IMR-90 (cell line): ENCODE measurements at regions not wholly inside any gene's neighbourhood (a gene's known extent, or its start where the extent isn't known, plus 50 kb on each side); places are given as distances from the start of the nearest gene placed in this dataset.

ENCODE experiments used
- ATAC-seq: fragments of 200-7000 bp; cut with Tn5 transposase; 2 replicates; pipeline ENCODE4 v1.9.1; 2020; ENCODE audit warnings: low read depth, mild to moderate bottlenecking, moderate library complexity
- BruUV-seq: library from RNA; stranded (reverse); fragments of 400-500 nt; replicated peaks from 2 replicates; lab custom pipeline; 2021; lab: Mats Ljungman, UMichigan
- CTCF ChIA-PET: fragments of 300-600 bp; formaldehyde crosslinking; extraction: SDS; loops from one replicate; lab custom pipeline; 2021; ENCODE audit warnings: antibody characterized with exemption; lab: Yijun Ruan, JAX
- POLR2A ChIA-PET: fragments of 300-600 bp; sonication (Branson Sonifier 250); formaldehyde crosslinking; loops from one replicate; lab custom pipeline; 2022; ENCODE audit warnings: antibody characterized with exemption; ENCODE audit not compliant: unreplicated experiment; lab: Charles Lee
- DNase-seq: peaks from one replicate; pipeline ENCODE4 v3.0.0; 2013
- H2AFZ ChIP-seq: replicated peaks from 2 replicates; pipeline ENCODE3; 2013; ENCODE audit warnings: low read length, mild to moderate bottlenecking; ENCODE audit not compliant: poor library complexity
- H2AK5ac ChIP-seq: 2 replicates; pipeline ENCODE4 v1.6.1; 2013; ENCODE audit warnings: low read depth, low read length, inconsistent platforms
- H2AK9ac ChIP-seq: replicated peaks from 2 replicates; pipeline ENCODE3; 2013; ENCODE audit warnings: mild to moderate bottlenecking, low read depth, low read length, moderate library complexity; ENCODE audit not compliant: poor library complexity
- H2BK120ac ChIP-seq: 2 replicates; pipeline ENCODE4 v1.6.1; 2013; ENCODE audit warnings: low read depth, low read length, inconsistent platforms
- H2BK15ac ChIP-seq: 3 replicates; pipeline ENCODE4 v1.6.1; 2013; ENCODE audit warnings: low read depth, low read length, inconsistent platforms
- H2BK20ac ChIP-seq: 2 replicates; pipeline ENCODE4 v1.6.1; 2013; ENCODE audit warnings: low read depth, mild to moderate bottlenecking, inconsistent platforms, low read length, moderate library complexity
- H2BK5ac ChIP-seq: 2 replicates; pipeline ENCODE4 v1.6.1; 2013; ENCODE audit warnings: mild to moderate bottlenecking, low read depth, low read length, inconsistent platforms; ENCODE audit not compliant: poor library complexity, severe bottlenecking
- H3K14ac ChIP-seq: replicated peaks from 2 replicates; pipeline ENCODE4 v1.6.1; 2013; ENCODE audit warnings: low read depth, low read length, inconsistent platforms
- H3K18ac ChIP-seq: 2 replicates; pipeline ENCODE4 v1.6.1; 2013; ENCODE audit warnings: low read depth, low read length, control low read depth
- H3K23ac ChIP-seq: 2 replicates; pipeline ENCODE4 v1.6.1; 2013; ENCODE audit warnings: low read depth, low read length, inconsistent platforms
- H3K27ac ChIP-seq: 2 replicates; pipeline ENCODE4 v1.5.1; 2013; ENCODE audit warnings: mild to moderate bottlenecking, control low read depth, low read length; ENCODE audit not compliant: insufficient read depth
- H3K27me3 ChIP-seq: 2 replicates; pipeline ENCODE4 v1.6.1; 2013; ENCODE audit warnings: low read length; ENCODE audit not compliant: control insufficient read depth, insufficient read depth
- H3K36me3 ChIP-seq: 2 replicates; pipeline ENCODE4 v1.6.1; 2013; ENCODE audit warnings: low read length, mixed read lengths; ENCODE audit not compliant: control insufficient read depth, insufficient read depth
- H3K4ac ChIP-seq: 2 replicates; pipeline ENCODE4 v1.6.1; 2013; ENCODE audit warnings: low read depth, low read length, inconsistent platforms
- H3K4me1 ChIP-seq: 2 replicates; pipeline ENCODE4 v1.6.1; 2013; ENCODE audit warnings: low read length, mixed read lengths; ENCODE audit not compliant: control insufficient read depth, insufficient read depth
- H3K4me2 ChIP-seq: 2 replicates; pipeline ENCODE4 v1.6.1; 2013; ENCODE audit warnings: low read depth, mild to moderate bottlenecking, control low read depth, low read length, moderate library complexity
- H3K4me3 ChIP-seq: 2 replicates; pipeline ENCODE4 v1.5.1; 2013; ENCODE audit warnings: low read depth, mild to moderate bottlenecking, control low read depth, low read length, moderate library complexity; ENCODE audit not compliant: insufficient read depth
- H3K56ac ChIP-seq: 2 replicates; pipeline ENCODE4 v1.6.1; 2013; ENCODE audit warnings: low read length, inconsistent platforms; ENCODE audit not compliant: insufficient read depth; ENCODE audit errors: extremely low read depth
- H3K79me1 ChIP-seq, 2 experiments: 2 replicates each; pipeline ENCODE4 v1.6.1; 2013; ENCODE audit warnings: low read length in 2 of 2, inconsistent platforms in 1 of 2, low read depth in 1 of 2
- H3K9ac ChIP-seq: 2 replicates; pipeline ENCODE4 v1.6.1; 2013; ENCODE audit warnings: low read depth, low read length, control low read depth
- H3K9me1 ChIP-seq: 2 replicates; pipeline ENCODE4 v1.6.1; 2013; ENCODE audit warnings: low read length, inconsistent platforms; ENCODE audit not compliant: insufficient read depth
- H3K9me3 ChIP-seq: 2 replicates; pipeline ENCODE4 v1.6.1; 2013; ENCODE audit warnings: low read length; ENCODE audit not compliant: control insufficient read depth, insufficient read depth
- H4K20me1 ChIP-seq: 2 replicates; pipeline ENCODE4 v1.6.1; 2013; ENCODE audit warnings: low read length, inconsistent platforms; ENCODE audit not compliant: insufficient read depth
- H4K5ac ChIP-seq: 2 replicates; pipeline ENCODE4 v1.6.1; 2013; ENCODE audit warnings: mild to moderate bottlenecking, low read depth, low read length, control low read depth
- H4K8ac ChIP-seq, 2 experiments: 2 replicates each; pipeline ENCODE4 v1.6.1; 2013; ENCODE audit warnings: low read depth in 2 of 2, low read length in 2 of 2, control low read depth in 1 of 2, inconsistent platforms in 1 of 2
- H4K91ac ChIP-seq: 2 replicates; pipeline ENCODE4 v1.6.1; 2013; ENCODE audit warnings: low read depth, low read length, inconsistent platforms; ENCODE audit not compliant: insufficient read depth
- BHLHE40 ChIP-seq: fragments of 150-350 bp; IDR thresholded peaks from 2 replicates; pipeline ENCODE4 v1.6.1; 2016; ENCODE audit warnings: mild to moderate bottlenecking, low read depth, low read length
- CEBPB ChIP-seq: IDR thresholded peaks from 2 replicates; pipeline ENCODE4 v1.6.1; 2012; ENCODE audit warnings: low read depth, low read length, improper control_type of control experiment
- CHD1 ChIP-seq: IDR thresholded peaks from 2 replicates; pipeline ENCODE4 v1.6.1; 2012; ENCODE audit warnings: low read depth, low read length, improper control_type of control experiment
- FOS ChIP-seq: fragments of 150-350 bp; IDR thresholded peaks from 2 replicates; pipeline ENCODE4 v1.6.1; 2016; ENCODE audit warnings: low read depth, low read length
- MAFK ChIP-seq: IDR thresholded peaks from 2 replicates; pipeline ENCODE4 v1.6.1; 2012; ENCODE audit warnings: low read depth, low read length, improper control_type of control experiment
- MAZ ChIP-seq: IDR thresholded peaks from 2 replicates; pipeline ENCODE4 v1.6.1; 2012; ENCODE audit warnings: low read depth, mild to moderate bottlenecking, low read length, improper control_type of control experiment, moderate library complexity, borderline replicate concordance
- NFE2L2 ChIP-seq: fragments of 150-350 bp; IDR thresholded peaks from 2 replicates; pipeline ENCODE4 v1.6.1; 2016; ENCODE audit warnings: low read depth, mild to moderate bottlenecking, low read length
- RAD21 ChIP-seq: IDR thresholded peaks from 2 replicates; pipeline ENCODE4 v1.6.1; 2012; ENCODE audit warnings: low read length, improper control_type of control experiment
- RFX5 ChIP-seq: IDR thresholded peaks from 2 replicates; pipeline ENCODE4 v1.8.0; 2012; ENCODE audit warnings: low read depth, mild to moderate bottlenecking, low read length, moderate library complexity
- SMC3 ChIP-seq: fragments of 150-350 bp; IDR thresholded peaks from 2 replicates; pipeline ENCODE4 v1.6.1; 2016; ENCODE audit warnings: low read depth, mild to moderate bottlenecking, antibody characterized with exemption, low read length, moderate library complexity
- WGBS, 2 experiments: methylation state at CpG; one replicate each; pipeline versions ENCODE4 v1.1.5 to v1.1.7; 2013; ENCODE audit warnings: missing lambda C conversion rate in 2 of 2; ENCODE audit not compliant: insufficient read length in 1 of 2; ENCODE audit errors: extremely low coverage in 2 of 2; 5-methylcytosine and 5-hydroxymethylcytosine counted together
- dilution Hi-C: fragments of 300-500 bp; cut with HindIII; formaldehyde crosslinking; loops from one replicate; pipeline ENCODE4 v1.14.3; 2018; ENCODE audit warnings: low sequenced_read_pairs; ENCODE audit not compliant: unreplicated experiment
- in situ Hi-C: fragments of 300-500 bp; cut with MboI; formaldehyde crosslinking; loops from 3 replicates; pipeline ENCODE4 v1.14.3; 2019; ENCODE audit warnings: low sequenced_read_pairs, inconsistent platforms, mixed read lengths
- intact Hi-C: fragments of 100-400 bp; cut with micrococcal nuclease; formaldehyde crosslinking; loops from 2 replicates; pipeline ENCODE4 v1.10.0; 2022
- TF ChIP-seq, protein P1 (sequence below): fragments of 150-350 bp; IDR thresholded peaks from 2 replicates; pipeline ENCODE4 v1.6.1; 2016; ENCODE audit warnings: low read depth, mild to moderate bottlenecking, low read length, moderate library complexity, borderline replicate concordance
- TF ChIP-seq, protein P2 (sequence below): conservative IDR thresholded peaks from 2 replicates; pipeline ENCODE4 v1.5.1; 2012; ENCODE audit warnings: mild to moderate bottlenecking, low read depth, low read length, improper control_type of control experiment
- TF ChIP-seq, protein P3 (sequence below): fragments of 150-350 bp; IDR thresholded peaks from 2 replicates; pipeline ENCODE4 v1.6.1; 2017; ENCODE audit warnings: mild to moderate bottlenecking, antibody characterized with exemption, low read length, low read depth

DNA sequence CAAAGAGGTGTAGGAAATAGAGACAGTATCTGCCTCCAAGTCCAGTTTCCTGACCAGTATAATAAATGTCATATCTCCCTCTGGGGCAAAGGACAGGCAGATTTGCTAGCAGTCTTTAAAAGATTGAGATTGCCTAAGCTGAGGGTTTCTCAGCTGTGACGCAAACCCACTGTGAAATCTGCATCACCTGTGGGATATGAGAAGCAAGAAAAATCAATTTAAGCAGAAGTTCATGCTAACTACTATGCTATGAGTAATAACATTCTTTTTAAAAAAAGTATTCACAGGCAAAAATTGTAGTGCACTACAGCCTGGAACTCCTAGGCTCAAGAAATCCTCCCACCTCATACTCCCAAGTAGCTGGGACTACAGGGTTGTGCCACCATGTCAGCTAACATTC lies 168.1 kb upstream of the POC5 start:
- Histone ChIP-seq H3K4me3 (no peak overlapping the region), H3K79me1 (no peaks in the 10 kb centered on the region), H2BK20ac (no peak overlapping the region), H4K20me1 (no peaks in the 10 kb centered on the region), H3K4me1 (no peaks in the 10 kb centered on the region), H2BK15ac (no peak overlapping the region), H3K9me1 (no peaks in the 10 kb centered on the region), H4K5ac (no peak overlapping the region), H3K4ac (no peak overlapping the region), H4K91ac (no peak overlapping the region), H2AK5ac (no peak overlapping the region), H2AFZ (no peak overlapping the region), H2BK120ac (no peak overlapping the region), H3K36me3 (no peaks in the 10 kb centered on the region), H3K18ac (no peak overlapping the region), H3K9ac (no peak overlapping the region), H3K14ac (no peak overlapping the region), H3K9me3 (peaks cover 3% of the 10 kb centered on the region), H3K27me3 (no peaks in the 10 kb centered on the region), H3K4me2 (no peak overlapping the region), H3K27ac (no peak overlapping the region), H3K56ac (no peak overlapping the region), H4K8ac (no peak overlapping the region), H3K23ac (no peak overlapping the region), H2BK5ac (no peak overlapping the region), H2AK9ac (no peak overlapping the region)
- ChIA-PET POLR2A (no interaction called here), CTCF (interaction anchor here (1.0 kb wide), 1 partner anchor 34 kb away, joined by 3 read pairs; no protein-coding TSS in a partner anchor)
- dilution Hi-C loops: no loop called here
- no peak for ATAC-seq
- DNase-seq: no peak
- intact Hi-C loops: no loop called here
- WGBS, 2 experiments: no CpG with 5 or more reads among the region's 1 CpG
- BruUV-seq: no TSS peak
- TF ChIP-seq RAD21 (no peak), MAZ (no peak), CHD1 (no peak), BHLHE40 (no peak), SMC3 (no peak), FOS (no peak), RFX5 (no peak), NFE2L2 (no peak), CEBPB (no peak), MAFK (no peak)
- TF ChIP-seq, protein P1, sequence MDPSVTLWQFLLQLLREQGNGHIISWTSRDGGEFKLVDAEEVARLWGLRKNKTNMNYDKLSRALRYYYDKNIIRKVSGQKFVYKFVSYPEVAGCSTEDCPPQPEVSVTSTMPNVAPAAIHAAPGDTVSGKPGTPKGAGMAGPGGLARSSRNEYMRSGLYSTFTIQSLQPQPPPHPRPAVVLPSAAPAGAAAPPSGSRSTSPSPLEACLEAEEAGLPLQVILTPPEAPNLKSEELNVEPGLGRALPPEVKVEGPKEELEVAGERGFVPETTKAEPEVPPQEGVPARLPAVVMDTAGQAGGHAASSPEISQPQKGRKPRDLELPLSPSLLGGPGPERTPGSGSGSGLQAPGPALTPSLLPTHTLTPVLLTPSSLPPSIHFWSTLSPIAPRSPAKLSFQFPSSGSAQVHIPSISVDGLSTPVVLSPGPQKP: no peak
- TF ChIP-seq, protein P2, sequence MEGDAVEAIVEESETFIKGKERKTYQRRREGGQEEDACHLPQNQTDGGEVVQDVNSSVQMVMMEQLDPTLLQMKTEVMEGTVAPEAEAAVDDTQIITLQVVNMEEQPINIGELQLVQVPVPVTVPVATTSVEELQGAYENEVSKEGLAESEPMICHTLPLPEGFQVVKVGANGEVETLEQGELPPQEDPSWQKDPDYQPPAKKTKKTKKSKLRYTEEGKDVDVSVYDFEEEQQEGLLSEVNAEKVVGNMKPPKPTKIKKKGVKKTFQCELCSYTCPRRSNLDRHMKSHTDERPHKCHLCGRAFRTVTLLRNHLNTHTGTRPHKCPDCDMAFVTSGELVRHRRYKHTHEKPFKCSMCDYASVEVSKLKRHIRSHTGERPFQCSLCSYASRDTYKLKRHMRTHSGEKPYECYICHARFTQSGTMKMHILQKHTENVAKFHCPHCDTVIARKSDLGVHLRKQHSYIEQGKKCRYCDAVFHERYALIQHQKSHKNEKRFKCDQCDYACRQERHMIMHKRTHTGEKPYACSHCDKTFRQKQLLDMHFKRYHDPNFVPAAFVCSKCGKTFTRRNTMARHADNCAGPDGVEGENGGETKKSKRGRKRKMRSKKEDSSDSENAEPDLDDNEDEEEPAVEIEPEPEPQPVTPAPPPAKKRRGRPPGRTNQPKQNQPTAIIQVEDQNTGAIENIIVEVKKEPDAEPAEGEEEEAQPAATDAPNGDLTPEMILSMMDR: no peak
- TF ChIP-seq, protein P3, sequence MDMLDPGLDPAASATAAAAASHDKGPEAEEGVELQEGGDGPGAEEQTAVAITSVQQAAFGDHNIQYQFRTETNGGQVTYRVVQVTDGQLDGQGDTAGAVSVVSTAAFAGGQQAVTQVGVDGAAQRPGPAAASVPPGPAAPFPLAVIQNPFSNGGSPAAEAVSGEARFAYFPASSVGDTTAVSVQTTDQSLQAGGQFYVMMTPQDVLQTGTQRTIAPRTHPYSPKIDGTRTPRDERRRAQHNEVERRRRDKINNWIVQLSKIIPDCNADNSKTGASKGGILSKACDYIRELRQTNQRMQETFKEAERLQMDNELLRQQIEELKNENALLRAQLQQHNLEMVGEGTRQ: no peak
- in situ Hi-C loops: no loop called here
